Stimulated activated CD4-positive, alpha-beta T cell treated with anti-CD3 and anti-CD28 coated beads, Interleukin-1b, Interleukin-23, amount 100 ng/mL, for 24 hours (primary cell): ENCODE measurements at regions not wholly inside any gene's neighbourhood (a gene's known extent, or its start where the extent isn't known, plus 50 kb on each side); places are given as distances from the start of the nearest gene placed in this dataset.

ENCODE experiments used
- DNase-seq, 4 experiments: peaks; one replicate each; pipeline ENCODE4 v3.0.0-alpha.2; 2020; ENCODE audit warnings: low read depth in 4 of 4, low spot score in 1 of 4

- DNase-seq = no peak
Measured at GRCh38 chr12:88251798-88252197, 109.7 kb downstream of the TMTC3 start.

DNA sequence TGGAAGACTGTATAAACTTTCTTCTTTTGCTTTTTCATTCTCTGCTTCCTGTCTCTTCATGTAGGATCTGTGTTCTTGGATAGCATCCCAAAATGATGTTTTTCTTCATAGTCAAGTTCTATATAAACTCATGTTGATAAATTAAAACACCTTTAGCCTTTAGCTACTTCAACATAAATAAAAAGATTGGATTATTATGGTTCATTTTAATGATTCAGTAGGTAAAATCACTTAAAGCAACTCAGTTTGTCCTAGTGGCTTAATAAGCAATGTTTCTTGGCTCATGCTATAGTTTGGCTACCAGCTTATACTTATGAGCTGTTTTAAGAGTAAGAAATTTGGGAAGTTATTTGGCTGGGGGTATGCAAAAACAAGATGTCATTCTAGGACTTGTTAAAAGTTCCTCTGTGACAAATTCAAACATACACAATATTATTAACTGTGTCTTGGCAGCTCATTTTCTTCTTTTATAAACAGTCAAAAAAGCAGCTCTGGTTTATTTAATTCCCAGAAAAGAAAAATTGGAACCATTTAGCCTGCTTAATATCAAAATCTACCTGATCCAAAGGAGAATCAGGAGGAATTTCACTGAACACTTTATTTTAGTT, 111.4 kb downstream of the TMTC3 start:
- no peak for DNase-seq

GRCh38 chr12:88255224-88255623, 113.1 kb downstream of the TMTC3 start:
- no peak for DNase-seq

DNA sequence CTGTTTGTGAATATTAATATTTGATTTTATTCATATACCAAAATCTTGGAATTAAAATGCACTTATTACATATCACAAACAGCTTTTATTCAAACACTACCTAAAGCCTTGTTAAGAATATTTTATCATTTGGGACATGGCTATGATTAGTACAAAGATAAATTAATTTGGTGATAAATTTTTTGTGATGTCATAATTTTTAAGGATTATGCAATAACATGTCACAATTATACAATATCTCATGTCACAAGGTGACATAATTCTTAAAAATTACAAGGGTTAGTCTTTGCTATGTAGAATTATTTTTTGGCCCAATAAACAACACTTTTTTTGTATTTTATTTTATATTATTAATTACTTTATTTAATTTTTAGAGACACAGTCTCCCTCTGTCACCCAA, 113.7 kb downstream of the TMTC3 start:
- no peak for DNase-seq

GRCh38 chr12:88258396-88258795, 116.3 kb downstream of the TMTC3 start:
- no peak for DNase-seq

- DNase-seq = no peak
Measured at GRCh38 chr12:88266806-88267360, 124.8 kb downstream of the TMTC3 start.

DNA sequence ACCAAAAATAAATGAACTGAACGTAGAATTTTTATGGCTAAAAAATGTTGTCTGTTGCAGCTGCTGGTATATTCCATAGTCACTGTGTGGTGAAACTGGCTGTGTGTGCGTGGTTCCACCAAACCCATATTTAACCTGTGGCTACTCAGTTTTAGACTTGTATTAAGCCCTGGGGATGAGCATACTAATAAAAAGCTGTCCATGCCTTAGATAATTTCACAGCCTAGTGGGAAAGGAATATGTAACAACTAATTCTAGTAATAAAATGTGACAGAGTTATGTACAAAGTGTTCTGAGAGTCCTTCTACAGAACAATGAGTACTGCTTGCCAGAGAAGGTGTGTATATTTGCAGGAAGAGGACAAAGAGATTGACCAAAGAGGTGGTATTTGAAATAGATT, 125.5 kb downstream of the TMTC3 start:
- no peak for DNase-seq

DNA sequence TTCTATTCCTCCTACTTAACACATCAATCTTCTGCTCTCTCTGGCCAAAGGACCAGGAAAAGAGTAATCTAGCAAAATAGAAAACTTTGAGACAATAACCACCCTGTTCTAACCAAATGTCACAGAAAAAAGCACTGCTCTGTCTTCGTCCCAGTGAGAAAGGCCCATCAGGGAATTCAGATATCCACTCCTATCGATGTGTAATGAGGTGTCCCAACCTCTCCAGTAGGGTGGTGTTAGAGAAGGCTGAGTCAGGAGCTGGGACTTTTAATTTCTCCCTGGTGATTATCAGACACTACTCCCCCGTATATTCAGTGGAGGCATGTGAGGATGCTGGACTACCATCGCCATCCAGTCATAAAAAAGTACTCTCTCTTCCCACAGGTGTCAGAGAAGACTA, 130.3 kb downstream of the TMTC3 start:
- no peak for DNase-seq

DNA sequence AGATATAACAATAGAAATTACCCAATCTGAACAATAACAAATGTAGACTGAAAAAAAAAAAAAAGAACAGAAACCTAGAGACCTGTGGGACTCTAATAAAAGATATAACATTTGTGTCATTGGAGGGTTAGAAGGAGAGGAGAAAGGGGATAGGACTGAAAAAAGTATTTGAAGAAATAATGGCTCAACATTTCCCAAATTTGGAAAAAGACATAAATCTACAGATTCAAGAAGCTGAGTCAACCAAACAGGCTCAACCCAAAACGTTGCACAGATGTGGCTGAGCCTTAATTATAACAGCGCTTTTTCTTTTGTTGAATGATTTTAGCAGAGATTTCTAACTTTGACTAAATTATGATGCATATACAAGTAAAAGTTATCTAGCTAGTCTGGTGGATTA, 131.3 kb downstream of the TMTC3 start:
- DNase-seq = no peak

GRCh38 chr12:88273875-88274274, 131.8 kb downstream of the TMTC3 start:
- DNase-seq = no peak

DNA sequence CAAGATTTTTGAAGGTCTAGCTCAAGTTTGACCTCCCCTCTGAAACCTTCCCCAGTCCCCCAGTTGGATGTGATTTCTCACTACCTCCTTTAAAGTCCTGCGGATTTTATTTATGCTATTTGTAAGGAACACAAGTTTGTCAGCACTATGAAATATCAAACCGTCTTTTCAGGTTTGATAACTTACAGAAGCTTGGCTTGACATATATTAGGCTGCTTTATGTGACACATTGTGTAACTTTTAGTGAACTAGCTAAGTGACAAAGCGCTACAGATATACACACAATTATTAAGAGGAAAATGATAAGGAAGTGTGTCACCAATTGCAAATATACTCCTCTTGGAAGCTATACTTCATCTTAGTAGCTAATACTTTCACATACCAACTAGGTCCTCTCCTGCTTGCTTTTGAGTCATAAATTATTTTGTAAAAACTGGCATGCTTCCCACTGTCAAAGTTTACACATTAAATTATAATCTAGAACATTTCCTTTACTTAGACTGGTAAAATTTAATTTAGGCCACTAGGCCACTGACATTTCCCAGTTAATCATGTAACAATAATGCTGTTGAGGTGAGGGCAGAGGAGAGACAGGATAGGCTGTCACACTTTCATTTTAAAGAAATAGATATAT, 149.5 kb downstream of the TMTC3 start:
- DNase-seq = no peak

DNA sequence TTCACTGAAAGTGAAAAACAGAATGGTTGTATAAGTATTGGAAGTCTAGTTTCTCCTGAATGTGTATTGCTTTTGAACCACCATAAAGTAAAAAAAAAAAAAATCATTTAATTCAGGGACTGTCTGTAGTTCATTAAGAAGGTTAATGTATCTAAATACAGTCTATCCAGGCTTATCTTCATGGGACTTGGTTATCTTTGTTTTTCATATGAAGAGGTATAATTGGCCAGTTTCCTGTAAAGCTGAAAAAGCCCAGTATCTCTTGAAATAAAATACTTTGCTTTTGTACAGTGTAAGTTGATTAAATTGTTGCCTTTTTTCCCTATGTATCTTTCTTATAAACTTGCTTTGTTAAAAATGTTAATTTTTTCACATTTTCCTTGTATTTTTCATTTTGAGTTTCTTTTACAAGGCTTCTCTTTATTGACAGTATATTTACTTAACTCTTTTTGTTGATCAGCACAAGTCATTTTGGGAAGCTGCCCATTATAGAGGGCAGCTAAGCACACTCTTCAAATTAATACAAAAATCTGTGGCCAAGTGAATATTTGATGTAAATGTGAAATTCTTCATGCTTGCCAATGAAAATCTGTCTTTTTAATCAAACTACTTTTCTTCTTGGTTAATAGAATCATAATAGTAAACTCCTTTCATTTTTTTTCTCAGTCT, 156.0 kb downstream of the TMTC3 start:
- no peak for DNase-seq

- no peak for DNase-seq
Measured at GRCh38 chr12:88298761-88299242, 156.7 kb downstream of the TMTC3 start.

GRCh38 chr12:88299567-88300101, 157.5 kb downstream of the TMTC3 start:
- DNase-seq = peak in 2 of 4 experiments; percentile 19 to 36

- DNase-seq = no peak
Measured at GRCh38 chr12:88300931-88301330, 158.8 kb downstream of the TMTC3 start.

GRCh38 chr12:88303335-88303734, 161.2 kb downstream of the TMTC3 start:
- no peak for DNase-seq

- no peak for DNase-seq
Measured at GRCh38 chr12:88305254-88305890, 163.3 kb downstream of the TMTC3 start.

GRCh38 chr12:88306471-88307069, 164.5 kb downstream of the TMTC3 start:
- DNase-seq = no peak

DNA sequence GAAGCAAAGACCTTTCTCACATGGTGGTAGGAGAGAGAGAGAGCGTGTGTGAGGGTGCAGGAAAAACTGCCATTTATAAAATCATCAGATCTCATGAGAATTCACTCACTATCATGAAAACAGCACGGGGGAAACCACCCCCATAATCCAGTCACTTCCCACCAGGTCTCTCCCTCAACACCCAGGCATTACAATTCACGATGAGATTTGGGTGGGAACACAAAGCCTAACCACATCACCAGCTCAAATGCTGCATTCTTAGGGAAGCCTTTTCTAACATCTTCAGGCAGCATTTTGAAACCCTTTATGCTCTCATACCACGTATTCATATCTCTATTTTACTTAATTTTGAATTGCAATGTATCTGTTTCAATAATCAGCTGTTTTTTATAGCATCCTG, 165.9 kb downstream of the TMTC3 start:
- DNase-seq = no peak

GRCh38 chr12:88308825-88309224, 166.7 kb downstream of the TMTC3 start:
- DNase-seq = no peak

- DNase-seq = no peak
Measured at GRCh38 chr12:88309546-88309945, 167.4 kb downstream of the TMTC3 start.
